WTC11 (cell line): ENCODE measurements at regions not wholly inside any gene's neighbourhood (a gene's known extent, or its start where the extent isn't known, plus 50 kb on each side); places are given as distances from the start of the nearest gene placed in this dataset.

ENCODE experiments used
- ATAC-seq: fragments of 200-7000 bp; cut with Tn5 transposase; 2 replicates; pipeline ENCODE4 v1.10.0; 2021; ENCODE audit warnings: mild to moderate bottlenecking, moderate library complexity
- CTCF ChIA-PET: fragments of 300-600 bp; sonication (Branson Sonifier 250); formaldehyde crosslinking; loops from one replicate; lab custom pipeline; 2021; ENCODE audit warnings: antibody characterized with exemption; lab: Charles Lee
- POLR2A ChIA-PET: fragments of 350-600 bp; sonication (Branson Sonifier 250); formaldehyde crosslinking; loops from one replicate; lab custom pipeline; 2021; ENCODE audit warnings: antibody characterized with exemption; lab: Charles Lee
- DNase-seq: peaks from one replicate; pipeline ENCODE4 v3.0.0; 2021; ENCODE audit warnings: low spot score
- H3K27ac Mint-ChIP-seq: 2 replicates; pipeline ENCODE4 v1.8.0; 2021; ENCODE audit warnings: mixed read lengths
- H3K27me3 Mint-ChIP-seq: 2 replicates; pipeline ENCODE4 v1.8.0; 2021; ENCODE audit warnings: low read depth, mild to moderate bottlenecking, moderate library complexity, mixed read lengths
- H3K36me3 Mint-ChIP-seq: 2 replicates; pipeline ENCODE4 v1.8.0; 2021; ENCODE audit warnings: mixed read lengths
- H3K4me1 Mint-ChIP-seq: 2 replicates; pipeline ENCODE4 v1.8.0; 2022; ENCODE audit warnings: mixed read lengths
- H3K4me3 Mint-ChIP-seq: 2 replicates; pipeline ENCODE4 v1.8.0; 2021; ENCODE audit warnings: mild to moderate bottlenecking, moderate library complexity, mixed read lengths
- H3K9me3 Mint-ChIP-seq: 2 replicates; pipeline ENCODE4 v1.8.0; 2021; ENCODE audit warnings: mixed read lengths
- ARID4B ChIP-seq: sonication (generic); formaldehyde crosslinking; IDR thresholded peaks from 2 replicates; pipeline ENCODE4 v1.8.0; 2023; ENCODE audit warnings: missing genetic modification reagents, mild to moderate bottlenecking, borderline replicate concordance
- ATF6 ChIP-seq: sonication (generic); formaldehyde crosslinking; IDR thresholded peaks from 2 replicates; pipeline ENCODE4 v1.8.1; 2023; ENCODE audit warnings: mild to moderate bottlenecking, missing genetic modification reagents
- CREB1 ChIP-seq: sonication (generic); formaldehyde crosslinking; IDR thresholded peaks from 2 replicates; pipeline ENCODE4 v1.8.0; 2023; ENCODE audit warnings: mild to moderate bottlenecking, missing genetic modification reagents
- E2F4 ChIP-seq: sonication (generic); formaldehyde crosslinking; IDR thresholded peaks from 2 replicates; pipeline ENCODE4 v1.8.1; 2022; ENCODE audit warnings: low read depth, mild to moderate bottlenecking, moderate library complexity, missing genetic modification reagents, borderline replicate concordance
- ERG ChIP-seq: fragments of 250-450 bp; sonication (Bioruptor Pico); IDR thresholded peaks from 2 replicates; pipeline ENCODE4 v1.8.0; 2021; ENCODE audit warnings: mild to moderate bottlenecking
- ESRRA ChIP-seq: sonication (generic); formaldehyde crosslinking; IDR thresholded peaks from 2 replicates; pipeline ENCODE4 v1.8.1; 2022; ENCODE audit warnings: mild to moderate bottlenecking, missing genetic modification reagents, borderline replicate concordance
- HMGA2 ChIP-seq: fragments of 250-450 bp; sonication (Bioruptor Pico); IDR thresholded peaks from 2 replicates; pipeline ENCODE4 v1.4.0; 2021; ENCODE audit warnings: mild to moderate bottlenecking, moderate library complexity
- JUN ChIP-seq: sonication (generic); formaldehyde crosslinking; IDR thresholded peaks from 2 replicates; pipeline ENCODE4 v1.8.0; 2023; ENCODE audit warnings: mild to moderate bottlenecking, missing genetic modification reagents
- MXD4 ChIP-seq: fragments of 250-450 bp; sonication (Bioruptor Pico); IDR thresholded peaks from 2 replicates; pipeline ENCODE4 v1.8.0; 2021; ENCODE audit warnings: mild to moderate bottlenecking, moderate library complexity, borderline replicate concordance
- NR1H2 ChIP-seq: sonication (generic); formaldehyde crosslinking; IDR thresholded peaks from 2 replicates; pipeline ENCODE4 v1.9.0; 2021; ENCODE audit warnings: mild to moderate bottlenecking, moderate library complexity, missing genetic modification reagents
- PREB ChIP-seq: sonication (generic); formaldehyde crosslinking; IDR thresholded peaks from 2 replicates; pipeline ENCODE4 v1.8.1; 2022; ENCODE audit warnings: mild to moderate bottlenecking, missing genetic modification reagents, moderate library complexity, borderline replicate concordance
- SMAD4 ChIP-seq: sonication (generic); formaldehyde crosslinking; IDR thresholded peaks from 2 replicates; pipeline ENCODE4 v1.8.0; 2022; ENCODE audit warnings: mild to moderate bottlenecking, missing genetic modification reagents
- USF1 ChIP-seq: sonication (generic); formaldehyde crosslinking; IDR thresholded peaks from 2 replicates; pipeline ENCODE4 v1.8.0; 2022; ENCODE audit warnings: mild to moderate bottlenecking, missing genetic modification reagents
- ZMAT4 ChIP-seq: fragments of 250-450 bp; sonication (Bioruptor Pico); IDR thresholded peaks from 2 replicates; pipeline ENCODE4 v1.9.0; 2021; ENCODE audit warnings: mild to moderate bottlenecking
- ZNF219 ChIP-seq: sonication (generic); formaldehyde crosslinking; IDR thresholded peaks from 2 replicates; pipeline ENCODE4 v1.8.0; 2023; ENCODE audit warnings: missing genetic modification reagents, mild to moderate bottlenecking, borderline replicate concordance
- ZNF425 ChIP-seq: fragments of 250-450 bp; sonication (Bioruptor Pico); conservative IDR thresholded peaks from 2 replicates; pipeline ENCODE4 v1.9.0; 2021; ENCODE audit warnings: mild to moderate bottlenecking

- no peak for TF ChIP-seq ARID4B (CRISPR knock-in tag)
- TF ChIP-seq USF1 (CRISPR knock-in tag) = no peak
- TF ChIP-seq PREB (CRISPR knock-in tag) = no peak
Measured at GRCh38 chr1:222994511-222995235, 148.4 kb downstream of the TLR5 start (continued).

GRCh38 chr1:222995236-222995580 is 147.8 kb downstream of the TLR5 start:
- ATAC-seq = peak; percentile 76
- Mint-ChIP-seq H3K4me3 (no peak overlapping the region), H3K27me3 (peaks cover 43% of the 10 kb centered on the region), H3K27ac (no peak overlapping the region), H3K9me3 (no peaks in the 10 kb centered on the region), H3K4me1 (peaks cover 34% of the 10 kb centered on the region), H3K36me3 (no peaks in the 10 kb centered on the region)
- TF ChIP-seq HMGA2 (CRISPR knock-in tag) (no peak), ZNF425 (CRISPR knock-in tag) (no peak)
- ChIA-PET CTCF (no interaction called here), POLR2A (no interaction called here)
- DNase-seq = no peak

- no peaks in the 10 kb centered on the region for H3K9me3 Mint-ChIP-seq
- POLR2A ChIA-PET = no interaction called here
- TF ChIP-seq ZNF219 (no peak), ERG (CRISPR knock-in tag) (no peak), ESRRA (CRISPR knock-in tag) (no peak), JUN (CRISPR knock-in tag) (no peak), ZMAT4 (CRISPR knock-in tag) (no peak), CREB1 (no peak), MXD4 (CRISPR knock-in tag) (no peak), SMAD4 (CRISPR knock-in tag) (no peak), E2F4 (CRISPR knock-in tag) (no peak), HMGA2 (CRISPR knock-in tag) (no peak), ATF6 (CRISPR knock-in tag) (no peak), NR1H2 (CRISPR knock-in tag) (no peak)
- no peak for ATAC-seq
- H3K4me3 Mint-ChIP-seq = no peak overlapping the region
- H3K4me1 Mint-ChIP-seq = peaks cover 39% of the 10 kb centered on the region
- H3K27me3 Mint-ChIP-seq = peaks cover 40% of the 10 kb centered on the region
- DNase-seq = no peak
- no peak overlapping the region for H3K27ac Mint-ChIP-seq
- CTCF ChIA-PET = no interaction called here
- no peaks in the 10 kb centered on the region for H3K36me3 Mint-ChIP-seq
Measured at GRCh38 chr1:222995620-222996309, 147.3 kb downstream of the TLR5 start.
